Pulmonary artery endothelial cell (primary cell): ENCODE measurements at regions not wholly inside any gene's neighbourhood (a gene's known extent, or its start where the extent isn't known, plus 50 kb on each side); places are given as distances from the start of the nearest gene placed in this dataset.
"Not testable (repeated sequence)": the region's sequence is repeated elsewhere in the genome, so short reads cannot be mapped to it uniquely, and the experiment has no call there.

Source experiments
- DNase-seq: peaks from one replicate; pipeline ENCODE4 v3.0.0-alpha.2; 2011; ENCODE audit warnings: low read depth, low spot score

DNA sequence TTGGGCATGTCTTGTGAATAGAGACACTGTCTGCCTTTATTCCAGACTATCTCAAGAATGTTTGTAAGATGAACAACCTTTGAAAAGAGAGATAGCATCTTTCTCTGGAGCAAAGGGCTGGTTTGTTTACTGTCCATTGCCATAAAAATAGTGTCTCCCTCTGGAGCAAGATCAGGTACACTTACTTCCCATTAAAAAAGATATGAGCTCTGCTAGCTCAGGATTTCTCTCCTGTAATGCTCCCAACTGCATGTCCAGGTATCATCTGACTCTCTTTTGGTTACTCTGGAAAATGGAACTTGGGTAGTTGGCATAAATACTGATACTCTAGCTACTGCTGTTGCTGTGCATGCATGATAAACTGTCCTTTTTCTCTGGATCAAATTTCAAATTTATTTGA, 381.1 kb downstream of the TFEC start:
- no peak for DNase-seq

DNA sequence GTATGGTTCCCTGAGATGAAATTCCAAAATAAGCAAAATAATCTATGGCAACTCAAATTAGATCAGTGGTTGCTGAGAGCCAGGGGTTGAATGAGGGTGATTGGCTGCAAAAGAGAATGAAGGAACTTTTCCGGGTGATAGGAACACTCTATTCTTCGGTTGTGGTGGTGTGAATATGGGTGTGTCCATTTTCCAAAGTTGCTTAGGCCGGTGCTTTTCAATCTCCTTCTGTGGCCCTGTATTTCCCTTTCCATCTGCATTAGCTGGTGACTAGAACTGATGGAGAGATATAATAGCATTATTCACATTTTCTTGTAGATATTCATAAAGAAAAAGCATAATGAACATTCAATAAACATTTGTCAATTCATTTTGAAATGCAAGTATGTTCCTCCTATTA, 382.9 kb downstream of the TFEC start:
- no peak for DNase-seq

DNA sequence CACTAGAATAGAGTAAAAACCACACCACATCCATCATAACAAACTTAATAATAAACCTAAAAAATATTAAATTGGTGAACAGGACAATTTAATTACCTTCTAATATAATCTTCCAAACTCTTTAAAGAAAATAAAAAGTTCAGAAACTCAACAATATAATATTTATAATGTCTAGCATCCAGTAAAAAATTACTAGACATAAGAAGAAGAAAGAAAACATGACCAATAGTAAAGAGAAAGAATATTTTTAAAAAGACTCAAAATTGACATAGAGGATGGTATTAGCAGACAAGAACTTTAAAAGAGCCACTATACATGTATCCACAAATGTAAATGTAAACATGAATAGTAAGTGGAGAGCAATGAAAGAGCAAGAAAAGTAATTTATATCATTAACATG, 388.4 kb downstream of the TFEC start:
- DNase-seq, result no peak

DNA sequence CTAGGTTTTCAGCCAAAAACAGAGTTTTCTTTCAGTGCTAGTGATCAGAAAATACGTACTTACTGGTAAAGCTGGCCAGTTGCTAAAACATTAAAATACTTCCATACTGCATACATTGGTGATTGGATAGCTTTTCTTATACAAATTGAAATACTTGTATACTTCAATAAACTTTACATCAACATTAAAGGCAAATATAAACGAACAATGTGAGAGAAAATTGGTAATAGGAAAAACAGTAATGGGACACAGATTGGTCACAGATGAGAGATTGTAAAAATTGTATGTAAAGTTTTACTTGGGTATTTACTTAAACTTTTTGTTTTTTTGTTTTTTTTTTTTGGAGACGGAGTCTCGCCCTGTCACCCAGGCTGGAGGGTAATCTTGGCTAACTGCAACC, 391.7 kb downstream of the TFEC start:
- DNase-seq, result no peak

DNA sequence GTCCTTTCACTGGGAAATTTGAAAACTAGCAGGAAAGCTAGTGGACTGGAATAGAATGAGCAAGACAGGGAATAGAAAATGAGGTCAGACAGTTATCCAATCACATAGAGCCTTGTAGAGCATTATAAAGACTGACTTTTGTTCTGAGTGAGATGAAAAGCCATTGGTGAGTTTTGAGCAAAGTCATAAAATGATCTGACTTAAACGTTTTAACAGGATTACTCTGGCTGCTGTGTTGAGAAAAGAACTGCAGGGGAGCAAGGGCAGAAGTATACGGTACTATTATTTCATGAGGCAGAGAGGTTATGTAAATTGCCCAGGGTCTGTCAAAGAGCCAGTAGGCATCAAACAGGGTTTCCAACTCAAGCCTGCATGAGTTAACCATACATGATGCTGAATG, 393.4 kb downstream of the TFEC start:
- no peak for DNase-seq

DNA sequence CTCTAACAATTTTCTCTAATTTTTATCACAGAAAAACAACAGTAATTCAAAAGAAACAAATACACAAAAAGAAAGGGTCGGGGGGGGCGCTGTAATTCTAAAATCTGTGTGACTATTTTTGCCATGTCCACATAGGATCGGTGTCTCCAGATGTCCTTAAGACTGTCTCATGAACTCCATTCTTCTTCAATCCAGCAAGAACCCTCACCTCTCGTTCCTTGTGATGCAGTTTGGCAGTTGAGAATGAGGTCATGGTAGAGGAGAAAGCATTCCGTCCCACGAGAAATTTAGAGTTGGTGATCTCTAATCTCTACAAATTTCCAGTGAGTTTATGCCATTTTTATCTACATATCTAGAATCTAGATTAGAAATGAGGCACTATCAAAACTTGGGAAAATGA, 394.7 kb downstream of the TFEC start:
- DNase-seq, result no peak

DNA sequence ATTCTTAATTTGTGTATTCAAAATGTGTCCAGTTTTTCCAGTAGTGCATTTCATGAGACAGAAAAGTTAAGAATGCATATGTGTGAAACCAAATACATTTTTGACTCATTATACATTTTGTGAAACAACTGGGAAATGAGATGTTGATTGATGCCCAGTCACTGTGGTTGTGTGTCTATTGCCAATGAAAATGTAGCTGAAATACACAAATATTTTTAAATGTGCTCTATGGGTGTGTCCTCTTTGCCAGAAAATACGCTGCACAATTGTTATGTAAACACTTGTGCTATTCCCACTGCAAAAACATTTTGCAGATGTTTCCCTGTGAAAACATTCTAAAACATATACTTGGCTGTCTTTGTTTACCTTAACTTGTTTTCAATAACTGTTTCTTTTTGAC, 395.2 kb downstream of the TFEC start:
- no peak for DNase-seq

DNA sequence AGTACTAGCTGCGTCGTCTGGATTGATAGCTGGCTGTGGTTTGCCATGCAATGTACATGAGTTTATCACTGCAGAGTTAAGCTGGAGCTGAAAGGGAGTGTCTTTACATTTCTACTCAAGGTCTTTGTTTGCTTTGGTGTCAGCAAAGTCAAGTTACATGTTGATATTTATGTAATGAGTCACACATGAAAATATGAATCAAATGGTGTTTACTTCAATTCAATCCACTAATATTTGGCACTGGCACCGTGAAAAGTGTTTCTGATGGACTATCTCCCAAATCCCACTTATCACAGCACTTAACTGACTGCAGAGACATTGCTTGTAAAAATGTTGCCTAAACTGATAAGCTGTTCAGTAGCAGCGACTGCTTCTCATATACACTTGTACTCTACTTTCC, 395.9 kb downstream of the TFEC start:
- no peak for DNase-seq

DNA sequence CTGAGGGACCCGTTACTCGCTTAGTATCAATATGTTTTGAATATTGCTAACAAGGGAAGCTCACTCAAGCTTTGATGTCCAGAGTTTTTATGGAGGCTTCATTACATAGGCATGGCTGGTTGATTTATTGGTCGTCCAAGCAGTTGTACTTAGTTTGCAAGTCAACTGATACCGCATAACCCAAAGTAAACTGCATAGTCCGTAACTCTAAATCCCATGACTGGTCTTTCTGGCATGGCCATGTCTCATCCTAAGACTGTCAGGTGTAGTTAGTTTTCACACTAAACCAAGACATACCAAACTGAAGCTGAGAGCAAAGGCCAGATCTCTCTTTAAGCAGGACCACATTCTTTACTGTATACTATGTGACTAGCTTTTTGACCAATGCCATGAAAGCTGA, 397.9 kb downstream of the TFEC start:
- DNase-seq, result no peak

DNA sequence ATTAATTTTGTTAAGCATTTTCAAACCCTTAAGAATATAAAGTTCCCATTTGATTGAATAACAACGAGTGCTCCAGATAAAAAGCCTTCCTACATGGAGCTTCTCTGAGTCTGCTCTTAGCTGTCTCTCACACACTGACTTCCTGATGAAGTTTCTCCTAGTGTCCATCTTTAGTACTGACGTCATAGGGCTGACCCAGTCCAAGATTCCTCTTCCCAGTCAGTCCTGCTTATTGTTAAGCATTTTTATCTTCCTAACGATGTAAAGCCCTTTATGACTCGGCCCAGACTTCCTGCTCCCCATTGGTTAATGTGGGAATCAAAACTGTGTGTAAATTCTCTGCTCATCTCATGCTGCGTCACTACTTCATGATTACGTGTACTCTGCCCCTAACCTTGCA, 398.8 kb downstream of the TFEC start:
- no peak for DNase-seq

DNA sequence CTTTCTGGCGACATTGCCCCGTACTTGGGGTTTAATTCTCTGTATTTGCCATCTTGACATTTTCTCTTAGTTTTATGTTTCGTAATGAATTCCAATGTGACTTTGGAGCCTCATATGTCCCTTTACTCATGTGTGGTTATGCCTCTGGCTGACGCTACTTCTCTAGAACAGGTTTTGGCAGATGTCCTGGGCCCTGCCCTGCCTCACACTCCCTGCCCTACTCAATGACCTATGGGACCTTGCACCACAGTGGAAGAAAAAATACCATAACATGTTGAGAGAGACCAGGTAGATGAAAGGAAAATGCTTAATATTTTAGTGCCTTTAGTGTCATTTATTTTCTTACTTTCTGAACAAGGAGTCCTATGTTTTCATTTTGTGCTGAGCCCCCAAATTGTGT, 400.5 kb downstream of the TFEC start:
- DNase-seq, result no peak

DNA sequence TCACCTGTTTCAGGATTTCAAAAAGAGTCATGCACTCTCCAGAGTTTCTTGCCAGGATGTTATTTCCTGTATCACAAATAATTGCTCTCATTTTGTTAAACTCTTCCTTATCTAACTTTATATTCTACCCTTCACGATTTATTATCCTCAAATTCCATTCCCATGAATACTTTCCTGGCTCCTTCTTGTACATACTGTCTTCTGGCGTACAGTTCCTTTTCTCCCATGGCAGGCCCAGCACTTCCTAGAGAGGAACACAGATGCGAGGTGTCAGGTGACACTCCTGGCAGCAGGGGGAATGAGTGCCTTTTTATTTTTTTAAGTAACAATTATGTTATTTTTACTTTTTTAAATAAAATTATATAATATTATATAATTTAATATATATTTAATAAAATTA, 411.9 kb downstream of the TFEC start:
- no peak for DNase-seq

DNA sequence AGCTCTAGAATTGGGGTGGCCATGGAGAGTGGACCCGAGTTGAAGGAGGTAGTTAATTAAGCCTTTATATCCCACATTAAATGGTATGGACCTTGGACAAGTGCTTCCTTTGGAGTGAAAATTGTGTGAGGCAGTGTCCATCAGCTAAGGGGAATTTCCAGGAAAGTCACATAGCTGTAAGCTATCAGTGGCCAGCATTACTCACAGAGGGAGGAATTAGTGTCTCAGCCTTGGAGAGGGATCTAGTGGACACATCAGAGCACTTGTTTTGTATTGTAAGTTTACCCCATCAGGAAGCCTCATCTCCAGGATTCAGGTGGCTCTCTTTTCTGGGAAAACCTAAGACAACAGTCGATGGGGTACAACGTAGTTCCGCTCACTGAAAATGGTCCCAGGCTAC, 416.7 kb downstream of the TFEC start:
- no peak for DNase-seq

DNA sequence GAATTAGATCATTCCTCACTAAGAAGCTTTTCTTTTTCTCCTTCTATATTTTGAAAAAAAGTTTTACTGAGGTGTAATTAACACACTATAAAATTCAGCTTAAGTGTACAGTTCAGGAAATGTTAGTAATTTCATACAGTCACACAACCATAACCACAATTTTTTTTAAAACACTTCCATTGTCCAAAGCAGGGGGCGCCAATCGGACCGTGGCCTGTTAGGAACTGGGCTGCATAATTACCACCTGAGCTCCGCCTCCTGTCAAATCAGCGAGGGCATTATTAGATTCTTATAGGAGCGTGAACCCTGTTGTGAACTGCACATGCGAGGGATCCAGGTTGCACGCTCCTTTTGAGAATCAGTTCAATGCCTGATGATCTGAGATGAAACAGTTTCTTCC, 427.1 kb downstream of the TFEC start:
- DNase-seq, result no peak

DNA sequence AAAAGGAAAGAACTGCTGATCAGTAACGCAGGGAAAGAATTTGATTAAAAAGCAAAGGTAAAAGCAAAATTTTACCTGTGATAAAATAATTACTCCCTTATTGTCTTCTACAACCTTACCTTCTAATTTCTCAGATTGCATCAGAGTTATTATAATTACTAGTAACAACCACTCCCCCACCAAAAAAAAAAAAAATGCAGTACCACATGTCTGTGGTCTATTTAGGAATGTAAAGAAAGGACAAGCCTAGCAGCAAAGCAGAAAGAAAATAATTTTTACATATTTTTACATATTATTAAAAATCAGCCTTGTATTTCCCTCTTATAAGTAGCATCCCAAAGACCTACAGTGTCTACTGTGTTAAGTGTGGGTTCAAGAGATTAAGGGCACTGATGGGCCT, 430.4 kb downstream of the TFEC start:
- DNase-seq, result no peak

DNA sequence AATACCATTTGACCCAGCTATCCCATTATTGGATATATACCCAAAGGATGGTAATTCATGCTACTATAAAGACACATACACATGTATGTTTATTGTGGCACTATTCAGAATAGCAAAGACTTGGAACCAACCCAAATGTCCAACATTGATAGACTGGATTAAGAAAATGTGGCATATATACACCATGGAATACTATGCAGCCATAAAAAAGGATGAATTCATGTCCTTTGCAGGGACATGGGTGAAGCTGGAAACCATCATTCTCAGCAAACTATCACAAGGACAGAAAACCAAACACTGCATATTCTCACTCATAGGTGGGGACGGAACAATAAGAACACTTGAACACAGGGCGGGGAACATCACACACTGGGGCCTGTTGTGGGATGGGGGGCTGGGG, 431.4 kb downstream of the TFEC start:
- not testable (repeated sequence) for DNase-seq

DNA sequence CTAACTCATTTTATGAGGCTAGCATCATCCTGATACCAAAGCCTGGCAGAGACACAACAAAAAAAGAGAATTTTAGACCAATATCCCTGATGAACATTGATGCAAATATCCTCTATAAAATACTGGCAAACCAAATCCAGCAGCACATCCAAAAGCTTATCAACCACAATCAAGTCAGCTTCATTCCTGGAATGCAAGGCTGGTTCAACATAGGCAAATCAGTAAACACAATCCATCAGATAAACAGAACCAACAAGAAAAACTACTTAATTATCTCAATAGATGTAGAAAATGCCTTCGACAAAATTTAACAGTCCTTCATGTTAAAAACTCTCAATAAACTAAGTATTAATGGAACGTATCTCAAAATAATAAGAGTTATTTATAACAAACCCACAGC, 433.3 kb downstream of the TFEC start:
- not testable (repeated sequence) for DNase-seq

DNA sequence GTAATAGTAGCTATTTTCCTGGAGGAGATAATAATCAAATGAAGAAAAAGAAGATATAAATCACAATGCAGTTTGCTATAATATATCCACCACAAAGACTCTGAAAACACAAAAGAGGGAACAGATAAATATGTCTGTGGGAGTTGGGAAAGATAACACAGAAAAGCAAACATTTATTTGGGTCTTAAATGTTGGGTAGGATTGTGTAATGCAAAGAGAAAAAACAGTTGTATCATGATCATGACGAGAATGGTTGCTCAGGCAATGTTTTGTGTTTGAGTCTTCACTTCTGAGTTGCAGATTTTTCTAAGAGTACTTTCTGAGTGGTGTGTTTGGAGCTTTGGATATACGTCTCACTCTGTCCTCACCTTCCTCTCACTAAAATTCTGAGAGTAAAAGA, 437.5 kb downstream of the TFEC start:
- no peak for DNase-seq

DNA sequence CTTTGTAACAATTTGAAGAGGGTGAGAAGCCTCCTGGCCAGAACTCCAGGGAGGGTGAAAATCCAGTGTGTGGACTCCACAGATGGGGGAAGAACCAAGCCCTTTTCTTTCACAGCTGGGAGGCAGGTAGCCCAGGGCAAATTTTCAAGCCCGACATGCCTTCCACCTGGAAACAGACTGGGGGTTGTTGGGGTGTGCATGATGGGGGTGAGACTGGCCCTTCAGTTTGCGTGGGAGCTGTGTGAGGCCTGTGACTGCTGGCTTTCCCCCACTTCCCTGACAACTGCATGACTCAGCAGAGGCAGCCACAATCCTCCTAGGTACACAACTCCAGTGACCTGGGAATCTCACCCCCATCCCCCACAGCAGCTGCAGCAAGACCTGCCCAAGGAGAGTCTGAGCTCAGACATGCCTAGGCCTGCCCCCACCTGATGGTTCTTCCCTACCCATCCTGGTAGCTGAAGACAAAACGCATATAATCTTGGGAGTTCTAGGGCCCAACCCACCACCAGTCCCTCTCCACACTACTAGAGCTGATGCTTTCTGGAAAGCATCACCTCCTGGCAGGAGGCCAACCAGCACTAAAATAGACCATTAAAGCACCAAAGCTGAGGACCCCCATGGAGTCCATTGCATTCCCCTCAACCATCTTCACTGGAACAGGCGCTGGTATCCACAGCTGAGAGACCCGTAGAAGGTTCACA, 445.4 kb downstream of the TFEC start:
- no peak for DNase-seq

DNA sequence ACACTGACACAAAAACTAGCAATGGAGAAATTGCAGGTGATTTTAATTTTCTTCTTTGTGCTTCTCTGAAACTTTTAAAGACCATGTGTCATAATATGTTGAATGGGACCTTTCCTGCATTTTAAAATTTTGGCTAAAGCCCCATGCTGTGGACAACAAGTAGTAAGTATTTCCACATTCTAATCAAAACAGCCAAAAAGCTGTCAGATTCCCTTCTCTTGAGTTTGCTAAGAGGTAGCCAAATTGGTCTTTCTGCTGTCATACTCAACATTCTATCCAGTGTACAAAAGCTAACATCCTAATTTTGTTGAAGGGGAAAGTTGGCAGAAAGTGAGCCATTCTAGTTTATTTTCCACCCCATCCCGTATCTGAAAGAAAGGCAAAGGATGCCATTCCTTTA, 447.6 kb downstream of the TFEC start:
- DNase-seq, result no peak

DNA sequence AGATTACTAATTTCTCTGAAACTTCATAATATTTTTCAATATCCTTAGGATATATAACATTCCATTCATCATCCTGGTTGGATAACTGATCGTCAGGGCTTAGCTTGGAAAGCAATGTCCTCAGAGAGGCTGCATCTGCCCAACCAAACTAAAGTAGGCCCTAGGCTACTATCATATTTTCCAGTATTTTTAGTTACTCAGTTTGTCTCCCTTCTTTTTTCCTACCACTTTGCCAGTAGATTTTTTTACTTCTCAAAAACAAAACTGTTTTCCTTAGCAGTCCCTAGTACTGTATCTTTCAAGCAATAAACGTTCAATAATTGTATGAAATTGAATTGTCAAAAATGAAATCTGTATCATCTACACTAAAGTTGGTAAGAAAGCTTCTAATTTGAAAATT, 452.0 kb downstream of the TFEC start:
- DNase-seq, result no peak

DNA sequence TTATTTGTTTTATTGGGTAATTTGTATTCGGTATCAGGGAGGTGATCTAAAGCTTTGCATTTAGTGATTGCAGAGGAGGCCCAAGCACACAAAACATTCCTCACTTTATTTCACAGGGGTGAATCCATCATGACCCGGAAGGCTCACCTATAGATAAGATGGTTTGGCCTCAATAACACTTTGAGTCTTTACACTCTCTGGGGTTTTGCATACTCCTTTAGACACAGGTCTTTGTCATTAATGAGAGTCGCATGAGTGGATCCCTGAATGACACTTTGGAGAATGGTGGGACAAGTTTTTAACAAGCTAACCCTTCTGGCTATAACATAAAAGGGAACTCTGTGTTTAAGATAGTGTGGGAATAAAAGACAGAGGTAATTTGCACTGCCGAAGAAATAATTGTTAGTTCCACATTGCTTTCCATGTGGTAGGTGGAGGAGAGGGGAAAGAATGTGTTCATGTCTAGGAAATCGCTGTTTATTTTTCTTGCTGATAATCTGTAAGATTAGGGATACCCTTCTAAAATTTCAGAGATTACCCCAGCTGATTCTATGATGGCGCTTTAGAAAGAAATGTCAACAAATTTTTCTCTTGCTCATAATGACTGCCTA, 455.8 kb downstream of the TFEC start:
- DNase-seq, result no peak

DNA sequence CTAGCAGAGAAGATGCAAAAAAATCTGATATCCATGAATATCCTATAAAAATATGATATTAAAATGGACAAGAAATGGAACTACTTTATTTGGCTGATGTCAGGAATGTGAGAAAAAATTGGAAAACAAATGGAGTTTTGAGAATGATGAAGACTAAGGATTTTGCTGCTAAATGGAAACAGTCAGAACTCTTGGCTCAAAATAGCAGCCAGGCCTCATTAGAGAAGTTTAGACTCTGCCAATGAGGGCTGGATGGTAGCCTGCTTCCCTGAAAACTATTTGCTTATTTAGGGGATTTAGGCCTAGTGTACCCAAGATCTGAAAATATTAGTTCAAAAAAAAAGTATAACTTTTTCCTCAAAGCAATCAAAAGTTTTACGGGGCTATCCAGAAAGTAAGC, 458.5 kb downstream of the TFEC start:
- no peak for DNase-seq
